Stimulated activated CD8-positive, alpha-beta memory T cell treated with anti-CD3 and anti-CD28 coated beads, Interleukin-7, amount 100 ng/mL, for 1 hour (primary cell): ENCODE measurements at regions not wholly inside any gene's neighbourhood (a gene's known extent, or its start where the extent isn't known, plus 50 kb on each side); places are given as distances from the start of the nearest gene placed in this dataset.

Experiments used
- DNase-seq, 2 donors: peaks; one replicate each; pipeline ENCODE4 v3.0.0-alpha.2; 2020; ENCODE audit warnings: low read depth in 2 of 2

GRCh38 chr13:30151388-30151787 is 156.0 kb downstream of the KATNAL1 start:
- no peak for DNase-seq

- no peak for DNase-seq
Observed at GRCh38 chr13:30149248-30149647, 158.1 kb downstream of the KATNAL1 start.

- no peak for DNase-seq
Observed at GRCh38 chr13:30148786-30149185, 158.6 kb downstream of the KATNAL1 start.

GRCh38 chr13:30148171-30148754 is 159.1 kb downstream of the KATNAL1 start:
- DNase-seq, result no peak

GRCh38 chr13:30147421-30147820 is 159.9 kb downstream of the KATNAL1 start:
- DNase-seq, result no peak

GRCh38 chr13:30147015-30147414 is 160.3 kb downstream of the KATNAL1 start:
- no peak for DNase-seq

GRCh38 chr13:30145709-30146367 is 161.5 kb downstream of the KATNAL1 start:
- DNase-seq, result no peak

GRCh38 chr13:30143666-30144400 is 163.5 kb downstream of the KATNAL1 start:
- DNase-seq, result no peak

GRCh38 chr13:30142486-30143211 is 164.7 kb downstream of the KATNAL1 start:
- no peak for DNase-seq

GRCh38 chr13:30141775-30142485 is 165.4 kb downstream of the KATNAL1 start:
- DNase-seq, result no peak

- DNase-seq, result no peak
Observed at GRCh38 chr13:30140973-30141372, 166.4 kb downstream of the KATNAL1 start.

- no peak for DNase-seq
Observed at GRCh38 chr13:30138511-30138910, 168.8 kb downstream of the KATNAL1 start.

GRCh38 chr13:30135868-30136267 is 171.5 kb downstream of the KATNAL1 start:
- no peak for DNase-seq

GRCh38 chr13:30135351-30135750 is 172.0 kb downstream of the KATNAL1 start:
- DNase-seq, result no peak

- DNase-seq, result no peak
Observed at GRCh38 chr13:30134578-30134977, 172.8 kb downstream of the KATNAL1 start.

GRCh38 chr13:30133996-30134395 is 173.4 kb downstream of the KATNAL1 start:
- DNase-seq, result no peak

- no peak for DNase-seq
Observed at GRCh38 chr13:30133554-30133912, 173.8 kb downstream of the KATNAL1 start.

GRCh38 chr13:30132623-30133553 is 174.5 kb downstream of the KATNAL1 start:
- peak; percentile 91 to 98 for DNase-seq

- no peak for DNase-seq
Observed at GRCh38 chr13:30129411-30129810, 177.9 kb downstream of the KATNAL1 start.

- no peak for DNase-seq
Observed at GRCh38 chr13:30128591-30128990, 178.8 kb downstream of the KATNAL1 start.

GRCh38 chr13:30128095-30128494 is 179.3 kb downstream of the KATNAL1 start:
- no peak for DNase-seq
